Heart left ventricle (tissue), 13 donors: ENCODE measurements at regions not wholly inside any gene's neighbourhood (a gene's known extent, or its start where the extent isn't known, plus 50 kb on each side); places are given as distances from the start of the nearest gene placed in this dataset.

ENCODE experiments used
- CTCF ChIP-seq, 12 donors: fragments of 200-600 bp; sonication (generic) in 4 of 12; IDR thresholded peaks; one replicate each; pipeline versions ENCODE4 v1.5.0 to v1.8.0; 2018 to 2022; ENCODE audit warnings: antibody characterized with exemption in 12 of 12, mild to moderate bottlenecking in 5 of 12
- POLR2A ChIP-seq, 2 donors: fragments of 450-650 bp; IDR thresholded peaks; one replicate each; pipeline ENCODE4 v1.6.1; 2017; ENCODE audit warnings: antibody characterized with exemption in 2 of 2, mild to moderate bottlenecking in 2 of 2, moderate library complexity in 2 of 2
- donor health status: ischemic (EF 13 %, LVEDD 7.1; RV severe dilation, severe dysfunction).
- donor health status: DM: no; HTN: yes; CAD: no.
- donor health status: DM: no; HTN: no; CAD: no.
- donor health status: ischemic (EF 25% LVEDD 6.9; RV normal size, moderate dysfunction).
- donor health status: ischemic (EF 25% LVEDD 5.7; RV mildly dilated, moderate dysfunction).
- donor health status: ischemic (EF 35%, LVEDD 5.7; RV mildly dilated, moderate dysfunction).
- donor health status: nonischemic (EF 11% LVEDD 7.7; RV severe dilation, severe dysfunction).
- donor health status: DM: yes; HTN: yes; CAD: no.
- donor health status: PGD.
- donor health status: ischemic (EF 29% LVEDD 5.4; RV normal size, mild dysfunction).
- donor health status: nonischemic (EF 23%, LVEDD 6.1; RV moderate dilation, normal function).

DNA sequence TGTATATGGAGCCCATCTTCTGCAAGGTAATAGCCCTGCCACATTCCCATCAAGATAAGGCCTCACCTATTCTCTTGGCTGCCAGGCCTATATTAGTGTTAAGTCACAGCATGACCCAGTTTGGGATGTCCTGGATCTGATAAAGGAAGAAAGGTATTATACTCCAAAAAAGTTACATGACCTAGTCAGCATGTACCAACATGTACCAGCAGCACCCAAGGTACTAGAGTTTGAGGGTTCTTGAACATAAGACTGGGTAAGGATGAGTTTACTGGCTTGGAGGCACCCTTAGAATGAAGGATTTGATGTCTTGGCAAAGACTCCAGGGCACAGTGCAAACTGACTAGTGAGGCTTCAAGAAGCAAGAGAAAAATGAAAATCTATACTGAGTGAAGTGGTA is 232.5 kb downstream of the SQOR start:
- TF ChIP-seq CTCF (IDR thresholded peaks at IDR 0.05) (no peak), POLR2A (IDR thresholded peaks at IDR 0.05) (no peak)
